ENCODE measurements at regions not wholly inside any gene's neighbourhood (a gene's known extent, or its start where the extent isn't known, plus 50 kb on each side); places are given as distances from the start of the nearest gene placed in this dataset.

GRCh38 chr12:113766131-113766878, 199.8 kb downstream of the RBM19 start:
- Histone ChIP-seq H3K4me3 (ENCODE audit: low read depth, low read length, poor library complexity, severe bottlenecking) (no peak overlapping the region), H3K4me1 (ENCODE audit: insufficient read depth, low read length, poor library complexity, severe bottlenecking) (peaks cover 7% of the 10 kb centered on the region), H3K36me3 (ENCODE audit: insufficient read depth, low read length, poor library complexity, severe bottlenecking) (no peaks in the 10 kb centered on the region), H3K27ac (ENCODE audit: low read depth, low read length, poor library complexity, severe bottlenecking) (no peak overlapping the region), H3K27me3 (replicated peaks; ENCODE audit: insufficient read depth, low read depth, low read length, poor library complexity) (peaks cover 9% of the 10 kb centered on the region), H3K9me3 (ENCODE audit: low read depth, low read length, poor library complexity, severe bottlenecking) (no peaks in the 10 kb centered on the region)
- POLR2A ChIA-PET (ENCODE audit: low non-redundant PET), result interaction anchor here (0.6 kb wide), 1 partner anchor 57 kb away, joined by 4 read pairs; no protein-coding TSS in a partner anchor
- intact Hi-C loops (cut with micrococcal nuclease; ENCODE audit: unreplicated experiment), result no loop called here
- BruUV-seq (replicated peaks), result no TSS peak
- no peak for TF ChIP-seq EZH2 (IDR thresholded peaks at IDR 0.05; ENCODE audit: borderline replicate concordance, low read depth, low read length, poor library complexity, severe bottlenecking)
- no peak for TF ChIP-seq CTCF (conservative IDR thresholded peaks at IDR 0.05; ENCODE audit: low read depth, low read length)
- CTCF ChIA-PET, result interaction anchor here (0.5 kb wide), 1 partner anchor 25 kb away, joined by 12 read pairs; no protein-coding TSS in a partner anchor
- DNase-seq (ENCODE audit: low spot score), result peak; percentile 11

GRCh38 chr12:113764661-113765060, 201.5 kb downstream of the RBM19 start:
- TF ChIP-seq EZH2 (IDR thresholded peaks at IDR 0.05; ENCODE audit: borderline replicate concordance, low read depth, low read length, poor library complexity, severe bottlenecking) (no peak), CTCF (conservative IDR thresholded peaks at IDR 0.05; ENCODE audit: low read depth, low read length) (no peak)
- Histone ChIP-seq H3K4me1 (ENCODE audit: insufficient read depth, low read length, poor library complexity, severe bottlenecking) (peaks cover 7% of the 10 kb centered on the region), H3K4me3 (ENCODE audit: low read depth, low read length, poor library complexity, severe bottlenecking) (no peak overlapping the region), H3K27ac (ENCODE audit: low read depth, low read length, poor library complexity, severe bottlenecking) (no peak overlapping the region), H3K27me3 (replicated peaks; ENCODE audit: insufficient read depth, low read depth, low read length, poor library complexity) (peaks cover 20% of the 10 kb centered on the region), H3K9me3 (ENCODE audit: low read depth, low read length, poor library complexity, severe bottlenecking) (no peaks in the 10 kb centered on the region), H3K36me3 (ENCODE audit: insufficient read depth, low read length, poor library complexity, severe bottlenecking) (no peaks in the 10 kb centered on the region)
- BruUV-seq (replicated peaks), result no TSS peak
- ChIA-PET POLR2A (ENCODE audit: low non-redundant PET) (no interaction called here), CTCF (no interaction called here)
- no peak for DNase-seq (ENCODE audit: low spot score)
- intact Hi-C loops (cut with micrococcal nuclease; ENCODE audit: unreplicated experiment), result no loop called here

GRCh38 chr12:113762882-113763816, 203.0 kb downstream of the RBM19 start:
- intact Hi-C loops (cut with micrococcal nuclease; ENCODE audit: unreplicated experiment), result no loop called here
- BruUV-seq (replicated peaks), result no TSS peak
- POLR2A ChIA-PET (ENCODE audit: low non-redundant PET), result no interaction called here
- H3K27me3 ChIP-seq (replicated peaks; ENCODE audit: insufficient read depth, low read depth, low read length, poor library complexity), result peaks cover 20% of the 10 kb centered on the region
- H3K9me3 ChIP-seq (ENCODE audit: low read depth, low read length, poor library complexity, severe bottlenecking), result no peaks in the 10 kb centered on the region
- no peak overlapping the region for H3K27ac ChIP-seq (ENCODE audit: low read depth, low read length, poor library complexity, severe bottlenecking)
- H3K4me3 ChIP-seq (ENCODE audit: low read depth, low read length, poor library complexity, severe bottlenecking), result no peak overlapping the region
- no peak for TF ChIP-seq CTCF (conservative IDR thresholded peaks at IDR 0.05; ENCODE audit: low read depth, low read length)
- TF ChIP-seq EZH2 (IDR thresholded peaks at IDR 0.05; ENCODE audit: borderline replicate concordance, low read depth, low read length, poor library complexity, severe bottlenecking), result no peak
- CTCF ChIA-PET, result no interaction called here
- DNase-seq (ENCODE audit: low spot score), result no peak
- no peaks in the 10 kb centered on the region for H3K36me3 ChIP-seq (ENCODE audit: insufficient read depth, low read length, poor library complexity, severe bottlenecking)
- H3K4me1 ChIP-seq (ENCODE audit: insufficient read depth, low read length, poor library complexity, severe bottlenecking), result peaks cover 7% of the 10 kb centered on the region

Data from A673 (cell line).